ENCODE measurements at regions not wholly inside any gene's neighbourhood (a gene's known extent, or its start where the extent isn't known, plus 50 kb on each side); places are given as distances from the start of the nearest gene placed in this dataset.

GRCh38 chr6:28693033-28693750, 167.5 kb downstream of the GPX5 start:
- H3K9me3 ChIP-seq: no peaks in the 10 kb centered on the region

DNA sequence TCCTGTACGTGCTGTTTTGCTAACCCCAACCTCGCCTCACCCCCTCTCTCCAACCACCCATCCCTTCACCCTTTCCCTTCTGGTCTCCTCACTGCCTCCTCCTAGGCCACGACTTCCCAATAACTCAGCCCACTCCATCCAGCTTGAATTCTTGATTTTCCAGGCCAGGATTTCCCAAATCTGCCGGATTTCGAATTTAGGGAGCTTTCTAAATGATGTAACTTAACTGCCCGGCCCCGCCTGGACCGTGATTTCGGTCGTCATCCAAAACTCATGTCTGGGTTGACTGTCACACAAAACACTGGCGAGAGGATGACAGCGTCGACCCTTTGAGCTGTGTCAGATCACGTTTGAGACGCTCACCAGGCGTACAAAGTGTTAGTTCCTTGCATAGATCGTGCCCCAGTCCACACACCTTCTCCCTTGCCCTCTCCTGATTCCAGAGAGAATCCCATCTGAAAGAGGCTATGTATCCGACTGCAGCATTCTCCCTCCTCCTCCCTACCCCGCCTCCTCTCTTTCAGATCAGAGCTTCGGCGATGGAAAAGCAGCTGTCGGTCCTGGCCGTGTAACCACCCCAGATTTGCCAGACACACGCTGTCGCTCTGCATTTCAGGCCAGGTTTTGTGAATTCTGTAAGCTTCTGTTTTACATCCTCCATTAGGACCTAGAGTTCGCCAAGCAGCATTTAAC, 168.2 kb downstream of the GPX5 start:
- no peak for TF ChIP-seq CTCF (IDR thresholded peaks at IDR 0.05)
- TF ChIP-seq POLR2AphosphoS5 (IDR thresholded peaks at IDR 0.05; ENCODE audit: insufficient read depth in 1 of 2, low read depth in 1 of 2): no peak
- TF ChIP-seq POLR2A (IDR thresholded peaks at IDR 0.05): no peak
- intact Hi-C loops (cut with DNase I): no loop called here
- Histone ChIP-seq H3K36me3 (no peaks in the 10 kb centered on the region), H3K4me1 (no peaks in the 10 kb centered on the region), H3K27ac (no peak overlapping the region), H3K27me3 (no peaks in the 10 kb centered on the region), H3K9me3 (no peaks in the 10 kb centered on the region), H3K4me3 (peak overlapping the region in 1 of 2 donors; percentile 14)
- DNase-seq (ENCODE audit: extremely low spot score in 2 of 2): no peak

More at GRCh38 chr6:28693033-28693750, 167.5 kb downstream of the GPX5 start:
- Histone ChIP-seq H3K36me3 (no peaks in the 10 kb centered on the region), H3K27me3 (no peaks in the 10 kb centered on the region), H3K4me1 (no peaks in the 10 kb centered on the region), H3K4me3 (no peak overlapping the region), H3K27ac (no peak overlapping the region)
- TF ChIP-seq POLR2AphosphoS5 (IDR thresholded peaks at IDR 0.05; ENCODE audit: insufficient read depth in 1 of 2, low read depth in 1 of 2) (no peak), CTCF (IDR thresholded peaks at IDR 0.05) (no peak), POLR2A (IDR thresholded peaks at IDR 0.05) (no peak)
- intact Hi-C loops (cut with DNase I): no loop called here
- DNase-seq (ENCODE audit: extremely low spot score in 2 of 2): no peak

GRCh38 chr6:28695715-28696114, 170.0 kb downstream of the GPX5 start:
- no peaks in the 10 kb centered on the region for H3K4me1 ChIP-seq
- no peaks in the 10 kb centered on the region for H3K36me3 ChIP-seq
- H3K27me3 ChIP-seq: no peaks in the 10 kb centered on the region
- H3K4me3 ChIP-seq: no peak overlapping the region
- no peak for DNase-seq (ENCODE audit: extremely low spot score in 2 of 2)
- TF ChIP-seq CTCF (IDR thresholded peaks at IDR 0.05) (no peak), POLR2AphosphoS5 (IDR thresholded peaks at IDR 0.05; ENCODE audit: insufficient read depth in 1 of 2, low read depth in 1 of 2) (no peak), POLR2A (IDR thresholded peaks at IDR 0.05) (no peak)
- no peak overlapping the region for H3K27ac ChIP-seq
- H3K9me3 ChIP-seq: no peaks in the 10 kb centered on the region
- intact Hi-C loops (cut with DNase I): no loop called here

DNA sequence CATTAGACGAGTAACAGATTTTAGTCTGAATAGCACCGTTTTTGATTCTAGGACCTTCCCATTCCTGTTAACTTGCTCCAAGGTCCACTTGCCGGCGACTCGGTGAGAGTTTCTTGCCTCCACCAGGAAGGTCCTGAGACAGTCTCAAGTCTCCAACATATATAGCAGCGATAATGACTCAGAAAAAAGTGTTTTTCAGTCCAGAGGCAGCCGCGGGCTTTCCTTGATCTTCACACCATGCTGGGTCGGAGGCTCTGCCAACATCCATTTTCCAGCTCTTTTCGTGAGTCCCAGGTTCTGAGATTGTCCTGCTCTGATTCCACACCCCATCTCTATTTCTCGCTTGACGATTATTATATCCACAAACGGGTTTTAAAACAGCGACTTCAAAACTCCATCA, 170.5 kb downstream of the GPX5 start:
- TF ChIP-seq POLR2AphosphoS5 (IDR thresholded peaks at IDR 0.05; ENCODE audit: insufficient read depth in 1 of 2, low read depth in 1 of 2): no peak
- no peak for TF ChIP-seq CTCF (IDR thresholded peaks at IDR 0.05)
- no peak for TF ChIP-seq POLR2A (IDR thresholded peaks at IDR 0.05)
- Histone ChIP-seq H3K27ac (no peak overlapping the region), H3K27me3 (no peaks in the 10 kb centered on the region), H3K4me1 (no peaks in the 10 kb centered on the region), H3K36me3 (no peaks in the 10 kb centered on the region), H3K9me3 (no peaks in the 10 kb centered on the region), H3K4me3 (no peak overlapping the region)
- no peak for DNase-seq (ENCODE audit: extremely low spot score in 2 of 2)
- intact Hi-C loops (cut with DNase I): no loop called here

DNA sequence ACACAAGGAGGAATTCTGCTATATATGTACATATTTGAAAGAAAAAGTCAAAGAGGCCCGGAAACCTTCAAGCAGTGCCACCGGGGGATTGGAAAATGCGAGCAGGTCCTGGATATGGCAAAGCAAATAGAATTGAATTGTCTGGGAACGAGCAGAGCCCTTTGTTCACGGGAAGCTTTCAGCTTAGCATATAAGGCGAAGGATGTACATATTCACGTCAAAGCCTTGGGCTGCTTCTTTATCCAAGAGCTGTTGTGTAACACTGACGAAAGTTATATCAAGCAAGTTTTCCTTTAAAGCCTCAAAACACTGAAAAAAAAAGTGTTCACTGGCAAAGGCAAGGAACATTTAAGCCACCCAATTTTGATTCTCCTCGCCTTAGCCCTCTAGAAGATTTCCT, 171.0 kb downstream of the GPX5 start:
- H3K9me3 ChIP-seq: no peaks in the 10 kb centered on the region
- no peaks in the 10 kb centered on the region for H3K4me1 ChIP-seq
- no peak for DNase-seq (ENCODE audit: extremely low spot score in 2 of 2)
- no peak overlapping the region for H3K27ac ChIP-seq
- H3K4me3 ChIP-seq: no peak overlapping the region
- H3K36me3 ChIP-seq: no peaks in the 10 kb centered on the region
- TF ChIP-seq POLR2A (IDR thresholded peaks at IDR 0.05): no peak
- no peak for TF ChIP-seq CTCF (IDR thresholded peaks at IDR 0.05)
- no peak for TF ChIP-seq POLR2AphosphoS5 (IDR thresholded peaks at IDR 0.05; ENCODE audit: insufficient read depth in 1 of 2, low read depth in 1 of 2)
- H3K27me3 ChIP-seq: no peaks in the 10 kb centered on the region
- intact Hi-C loops (cut with DNase I): no loop called here
